GM12892 (cell line): ENCODE measurements at regions not wholly inside any gene's neighbourhood (a gene's known extent, or its start where the extent isn't known, plus 50 kb on each side); places are given as distances from the start of the nearest gene placed in this dataset.

Source experiments
- DNase-seq: peaks from one replicate; pipeline ENCODE4 v3.0.0; 2011; ENCODE audit not compliant: insufficient read length
- FAIRE-seq: peaks from 2 replicates; lab custom pipeline; 2011; peaks lifted over from hg19 to GRCh38; lab: Jason Lieb, UNC
- POLR2A ChIP-seq: IDR thresholded peaks from 2 replicates; pipeline ENCODE4 v1.6.1; 2011; ENCODE audit warnings: low read depth, low read length, control low read depth
- POLR2AphosphoS5 ChIP-seq: IDR thresholded peaks from 2 replicates; pipeline ENCODE4 v1.6.1; 2011; ENCODE audit warnings: low read depth, low read length, control low read depth
- TAF1 ChIP-seq: IDR thresholded peaks from 2 replicates; pipeline ENCODE4 v1.6.1; 2011; ENCODE audit warnings: low read depth, mild to moderate bottlenecking, control low read depth, low read length, borderline replicate concordance

DNA sequence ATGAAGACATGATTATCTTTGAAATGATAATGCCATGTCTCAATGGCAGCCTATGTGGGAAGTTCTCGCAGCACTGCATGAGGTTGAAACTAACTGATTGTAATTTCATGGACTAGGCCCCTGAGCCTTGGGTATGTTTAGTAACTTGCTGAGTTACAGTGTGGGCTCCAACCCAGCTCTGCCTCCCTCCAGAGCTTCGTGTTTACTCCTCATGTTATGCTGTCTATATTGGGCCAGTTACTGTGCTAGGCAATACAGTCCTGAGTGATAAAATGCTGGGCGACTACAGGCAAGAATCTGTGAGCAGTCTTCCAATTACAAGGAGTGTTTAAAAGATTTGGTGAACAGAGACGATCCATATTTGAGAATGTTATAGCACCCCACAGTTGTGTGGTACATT, 530.1 kb upstream of the CDH2 start:
- DNase-seq (no peak), FAIRE-seq (no peak)
- no peak for TF ChIP-seq POLR2AphosphoS5
- TF ChIP-seq POLR2A = no peak
- no peak for TF ChIP-seq TAF1

DNA sequence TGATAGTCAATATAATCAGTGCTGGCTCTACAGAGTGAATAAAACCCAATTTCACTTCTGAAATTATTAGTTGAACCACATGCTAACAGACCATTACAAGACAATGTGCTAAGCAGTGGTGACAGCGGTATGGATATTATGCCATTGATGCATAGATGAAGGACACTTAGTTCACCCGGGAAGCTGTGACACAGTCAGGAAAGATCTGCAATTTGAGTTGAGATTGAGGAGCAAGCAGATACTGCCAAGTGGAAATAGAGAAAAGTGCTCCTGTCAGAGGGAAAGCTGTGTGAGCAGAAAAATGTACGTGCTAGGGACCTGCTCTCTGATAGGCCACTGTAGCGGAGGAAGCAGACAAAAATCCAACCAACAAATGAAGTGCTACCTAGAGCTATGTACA, 529.5 kb upstream of the CDH2 start:
- FAIRE-seq = no peak
- no peak for DNase-seq
- no peak for TF ChIP-seq POLR2A
- TF ChIP-seq TAF1 = no peak
- TF ChIP-seq POLR2AphosphoS5 = no peak

DNA sequence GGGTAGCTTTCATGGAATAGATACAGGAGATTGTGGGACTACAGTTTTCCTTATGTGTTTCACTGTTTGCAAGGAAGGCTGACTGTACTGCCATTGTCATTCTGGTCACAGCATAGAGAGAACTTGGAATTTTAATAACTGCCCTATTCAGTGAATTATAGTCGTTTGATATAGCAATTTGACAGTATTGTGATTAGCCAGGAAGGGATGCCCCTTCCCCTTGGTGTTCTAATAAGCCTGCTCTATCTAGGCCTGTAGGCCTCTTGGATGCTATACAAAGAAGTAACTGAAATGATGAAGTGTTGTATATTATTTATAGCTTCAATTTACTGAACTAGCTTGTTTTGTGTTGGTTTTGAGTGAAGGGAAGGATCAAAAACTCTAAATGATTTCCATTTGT, 528.6 kb upstream of the CDH2 start:
- FAIRE-seq (no peak), DNase-seq (no peak)
- TF ChIP-seq POLR2AphosphoS5 (no peak), POLR2A (no peak), TAF1 (no peak)

DNA sequence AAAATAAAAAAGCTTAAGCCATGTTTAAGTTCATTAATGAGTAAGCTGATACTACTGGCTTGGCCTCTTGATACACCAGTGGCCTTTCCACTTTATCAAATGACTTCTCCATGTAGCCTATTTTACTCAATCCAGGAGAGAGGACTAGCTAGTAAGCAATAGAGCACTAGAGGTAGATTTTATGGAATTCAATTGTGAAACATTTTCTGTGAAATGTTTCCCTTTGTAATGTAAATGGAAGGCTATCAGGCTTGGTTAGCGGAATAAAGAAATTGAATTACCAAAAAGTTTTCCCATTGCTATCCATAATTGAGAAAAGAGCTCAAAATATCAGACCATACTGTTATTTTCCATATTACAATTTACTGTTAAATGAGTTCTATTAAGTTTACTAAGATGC, 515.4 kb upstream of the CDH2 start:
- TF ChIP-seq POLR2A (no peak), POLR2AphosphoS5 (no peak), TAF1 (no peak)
- FAIRE-seq = no peak
- no peak for DNase-seq

DNA sequence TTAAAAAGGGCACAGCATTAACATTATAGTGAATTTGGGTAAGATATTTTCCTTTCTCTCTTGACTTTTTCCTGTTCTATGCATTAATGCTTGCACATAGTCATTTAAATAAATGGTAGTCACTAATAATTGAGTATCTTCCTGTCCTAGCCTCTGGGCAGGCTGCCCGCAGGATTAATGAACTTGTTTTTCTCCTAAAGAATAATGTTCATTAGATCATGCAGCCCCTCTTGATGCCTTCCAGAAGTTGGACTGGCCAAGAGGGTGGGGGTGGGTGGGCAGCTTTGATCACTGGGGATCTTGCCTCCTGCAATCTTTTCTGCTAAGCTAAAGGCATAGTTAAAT, 514.5 kb upstream of the CDH2 start:
- FAIRE-seq = no peak
- DNase-seq = no peak
- TF ChIP-seq TAF1 (no peak), POLR2AphosphoS5 (no peak), POLR2A (no peak)

DNA sequence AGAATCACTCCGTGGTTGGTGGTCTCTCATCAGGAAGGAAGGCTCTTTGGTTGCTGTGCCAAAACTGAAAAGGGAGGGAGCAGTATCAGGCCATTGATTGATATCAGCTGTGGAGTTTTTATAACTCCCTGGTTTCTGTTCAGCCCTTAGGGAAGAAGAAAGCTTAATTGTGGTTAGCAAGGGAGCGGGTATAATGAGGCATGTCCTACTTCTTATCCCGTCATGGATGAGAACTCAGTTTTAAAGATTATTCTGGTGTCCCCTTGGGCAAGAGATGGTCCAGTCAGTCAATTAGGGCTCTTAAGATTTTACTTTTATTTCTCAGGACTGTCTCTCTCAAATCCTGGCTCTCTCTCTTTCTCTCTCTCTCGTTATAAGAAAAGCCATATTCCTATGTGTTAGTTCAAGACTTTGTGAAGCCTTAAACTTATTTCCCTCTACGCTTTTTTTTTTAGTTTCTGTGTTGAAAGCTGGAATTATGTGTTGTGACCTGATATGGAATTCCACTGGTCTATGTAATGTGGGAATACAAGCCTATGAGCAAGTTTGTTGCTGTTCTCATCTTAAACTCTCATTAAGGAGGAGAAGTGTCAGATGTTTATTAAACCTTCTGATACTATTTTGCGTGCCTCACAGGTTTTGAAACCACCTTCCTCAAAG, 514.0 kb upstream of the CDH2 start:
- no peak for TF ChIP-seq POLR2A
- TF ChIP-seq TAF1 = no peak
- TF ChIP-seq POLR2AphosphoS5 = no peak
- DNase-seq (no peak), FAIRE-seq (no peak)

DNA sequence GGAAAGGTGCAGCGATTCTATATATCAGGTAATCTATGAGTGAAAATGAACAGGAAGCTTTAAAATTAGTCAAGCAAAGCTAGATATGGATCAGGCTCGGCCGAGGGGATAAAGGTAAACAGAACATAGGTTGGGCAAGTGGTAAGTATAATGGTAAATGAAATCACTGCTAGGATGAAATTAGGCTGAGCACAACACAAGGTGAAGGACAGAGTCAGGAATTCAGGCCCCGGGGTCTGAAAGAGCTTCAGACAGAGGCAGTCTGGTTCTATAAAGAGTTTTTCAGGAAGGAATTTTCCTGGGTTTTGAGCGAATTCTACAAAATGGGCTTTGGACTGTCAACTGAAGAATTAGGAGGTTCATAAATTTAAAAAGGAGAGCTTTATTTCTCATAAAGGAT, 513.2 kb upstream of the CDH2 start:
- FAIRE-seq = no peak
- TF ChIP-seq TAF1 (no peak), POLR2A (no peak), POLR2AphosphoS5 (no peak)
- DNase-seq = no peak

DNA sequence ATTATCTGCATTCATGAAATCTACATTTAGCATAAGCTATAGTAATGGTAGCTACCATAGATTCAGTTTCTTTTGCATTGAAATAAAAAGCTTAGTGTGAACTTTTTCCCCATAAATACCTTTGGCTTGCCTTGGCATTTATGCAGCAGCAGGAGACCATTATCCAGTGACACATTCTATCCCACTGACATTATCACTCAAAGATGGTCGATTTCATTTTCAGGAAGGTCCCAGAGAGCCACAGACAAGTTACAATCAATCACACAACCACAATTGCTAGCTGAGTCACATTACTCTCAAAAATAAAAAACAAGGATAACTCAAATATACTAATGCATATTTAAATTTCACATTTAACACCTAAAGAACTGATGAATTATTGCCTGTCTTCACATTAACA, 512.7 kb upstream of the CDH2 start:
- DNase-seq (no peak), FAIRE-seq (no peak)
- TF ChIP-seq TAF1 (no peak), POLR2A (no peak), POLR2AphosphoS5 (no peak)

DNA sequence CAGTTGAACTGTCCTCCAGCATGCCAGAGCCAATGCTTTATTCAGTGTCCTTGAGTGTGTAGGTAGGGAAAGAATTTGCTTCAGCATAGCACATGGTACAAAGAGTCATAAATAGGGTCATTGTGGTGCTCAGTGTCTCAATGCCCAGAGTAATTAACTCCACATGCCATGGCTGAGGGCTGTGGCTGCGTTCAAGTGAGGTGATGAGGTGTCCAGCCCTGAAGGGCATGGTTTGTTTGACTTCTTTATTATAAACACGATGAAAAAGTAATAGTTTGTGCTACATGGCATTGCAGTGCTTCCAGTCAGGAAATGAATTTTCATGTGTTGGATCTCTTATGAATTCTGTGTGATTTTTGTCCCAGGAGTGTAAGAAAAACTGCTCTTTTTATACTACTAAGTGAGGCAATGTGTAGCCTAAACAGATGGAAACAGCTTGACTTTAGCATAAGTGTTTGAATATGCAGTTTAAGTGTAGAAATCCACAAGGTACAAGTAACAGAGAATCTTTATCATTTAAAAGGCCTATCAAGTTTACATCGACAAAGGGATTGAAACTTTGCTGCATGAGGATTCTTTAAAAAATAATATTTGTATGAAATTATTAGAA, 507.9 kb upstream of the CDH2 start:
- FAIRE-seq = no peak
- no peak for DNase-seq
- TF ChIP-seq TAF1 (no peak), POLR2A (no peak), POLR2AphosphoS5 (no peak)

DNA sequence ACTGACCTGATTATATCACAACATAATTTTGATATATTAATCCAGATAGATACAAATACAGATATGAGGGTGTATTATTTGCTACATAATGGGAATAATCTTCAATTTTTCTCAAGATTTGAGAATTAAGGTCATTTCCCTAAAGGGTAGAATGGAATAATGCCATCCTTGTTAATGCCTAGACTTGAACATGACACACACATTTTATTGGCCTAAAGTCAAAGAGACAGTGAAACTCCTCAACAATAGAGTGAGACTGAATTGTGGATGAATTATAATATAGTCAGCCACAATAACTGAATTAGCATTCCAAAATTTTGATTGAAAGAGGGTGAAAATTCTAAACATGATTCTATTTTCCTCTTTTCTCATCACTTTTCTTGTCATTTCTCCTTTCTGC, 506.0 kb upstream of the CDH2 start:
- TF ChIP-seq POLR2AphosphoS5 = no peak
- TF ChIP-seq TAF1 = no peak
- no peak for TF ChIP-seq POLR2A
- DNase-seq (no peak), FAIRE-seq (no peak)

DNA sequence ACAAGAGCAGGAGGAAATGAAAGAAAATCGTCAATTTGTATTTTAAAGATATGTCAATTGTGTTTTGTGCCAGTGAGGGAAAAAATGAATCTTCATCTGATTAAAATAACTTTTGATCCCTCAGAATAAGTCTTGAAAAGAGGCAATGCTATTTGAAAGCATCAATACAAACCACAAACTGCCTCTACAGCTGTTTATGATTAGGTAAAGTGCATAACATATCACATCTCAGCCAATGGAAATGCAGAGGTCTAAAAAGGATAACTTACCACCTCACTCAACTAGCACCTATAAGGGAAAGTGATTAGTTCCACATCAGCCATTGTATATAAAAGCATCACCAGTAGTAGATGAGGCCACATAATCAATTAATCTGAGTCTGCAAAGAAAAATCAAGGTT, 492.2 kb upstream of the CDH2 start:
- FAIRE-seq = no peak
- TF ChIP-seq POLR2A = no peak
- TF ChIP-seq TAF1 = no peak
- no peak for TF ChIP-seq POLR2AphosphoS5
- no peak for DNase-seq

DNA sequence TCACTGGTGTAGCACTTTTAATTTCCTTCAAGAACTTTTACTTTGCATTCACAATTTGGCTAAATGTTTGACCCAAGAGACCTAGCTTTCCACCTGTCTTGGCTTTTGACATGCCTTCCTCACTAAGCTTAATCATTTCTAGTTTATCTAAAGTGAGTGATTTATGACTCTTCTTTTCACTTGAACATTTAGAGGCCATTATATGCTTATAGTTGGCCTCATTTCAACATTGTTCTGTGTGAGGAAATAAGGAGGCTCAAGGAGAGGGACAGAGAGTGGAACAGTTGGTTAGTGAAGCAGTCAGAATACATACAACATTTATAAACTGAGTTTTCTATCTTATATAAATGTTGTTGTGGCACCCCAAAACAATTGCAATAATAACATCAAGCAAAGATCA, 489.3 kb upstream of the CDH2 start:
- no peak for DNase-seq
- TF ChIP-seq POLR2A = no peak
- FAIRE-seq = no peak

DNA sequence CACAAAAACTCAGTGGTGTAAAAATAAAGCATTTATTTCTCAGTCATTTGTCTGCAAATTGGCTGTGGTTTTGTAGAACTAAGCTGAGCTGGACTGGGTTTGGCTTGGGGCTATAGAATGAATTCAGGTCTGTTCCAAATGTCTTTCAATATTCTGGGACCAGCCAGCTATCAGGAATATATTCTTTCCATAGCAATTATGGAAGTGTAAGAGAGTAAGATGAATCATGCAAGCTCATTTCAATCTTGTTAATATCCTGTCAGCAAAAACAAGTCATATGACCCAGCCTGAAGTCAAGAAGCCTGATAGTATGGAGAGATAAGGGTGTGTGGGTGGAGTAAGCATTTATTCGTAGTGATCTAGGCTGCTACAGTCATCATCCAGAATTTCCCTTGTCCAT, 481.0 kb upstream of the CDH2 start:
- TF ChIP-seq POLR2AphosphoS5 (no peak), POLR2A (no peak), TAF1 (no peak)
- no peak for FAIRE-seq
- no peak for DNase-seq
